ENCODE measurements at regions not wholly inside any gene's neighbourhood (a gene's known extent, or its start where the extent isn't known, plus 50 kb on each side); places are given as distances from the start of the nearest gene placed in this dataset.
A peak's percentile ranks its signal among the peaks of the same experiment; 100 is the strongest.
"Not testable (repeated sequence)": the region's sequence is repeated elsewhere in the genome, so short reads cannot be mapped to it uniquely, and the experiment has no call there.

GRCh38 chr2:49332415-49332814 lies 178.1 kb upstream of the FSHR start:
- no peak for DNase-seq

- DNase-seq = no peak
Measured at GRCh38 chr2:49318531-49318930, 164.2 kb upstream of the FSHR start.

- no peak for DNase-seq
Measured at GRCh38 chr2:49309461-49309860, 155.1 kb upstream of the FSHR start.

- no peak for DNase-seq
Measured at GRCh38 chr2:49306925-49307324, 152.6 kb upstream of the FSHR start.

- not testable (repeated sequence) for DNase-seq
Measured at GRCh38 chr2:49298693-49299092, 144.4 kb upstream of the FSHR start.

- DNase-seq = no peak
Measured at GRCh38 chr2:49298230-49298629, 143.9 kb upstream of the FSHR start.

- peak in 1 of 51 donors; percentile 24 for DNase-seq
Measured at GRCh38 chr2:49296107-49296867, 142.0 kb upstream of the FSHR start.

- DNase-seq = no peak
Measured at GRCh38 chr2:49294225-49294624, 139.9 kb upstream of the FSHR start.

- DNase-seq = no peak
Measured at GRCh38 chr2:49291619-49292018, 137.3 kb upstream of the FSHR start.

GRCh38 chr2:49289711-49290110 lies 135.4 kb upstream of the FSHR start:
- no peak for DNase-seq

- DNase-seq = peak in 1 of 51 donors; percentile 59
Measured at GRCh38 chr2:49288902-49289700, 134.8 kb upstream of the FSHR start.

GRCh38 chr2:49288113-49288705 lies 133.9 kb upstream of the FSHR start:
- DNase-seq = peak in 3 of 51 donors; percentile 12 to 68 (median 36)

GRCh38 chr2:49286726-49287125 lies 132.4 kb upstream of the FSHR start:
- DNase-seq = no peak

- no peak for DNase-seq
Measured at GRCh38 chr2:49286045-49286444, 131.7 kb upstream of the FSHR start.

GRCh38 chr2:49278561-49278960 lies 124.2 kb upstream of the FSHR start:
- DNase-seq = no peak

- DNase-seq = no peak
Measured at GRCh38 chr2:49278141-49278540, 123.8 kb upstream of the FSHR start.

GRCh38 chr2:49271060-49271606 lies 116.8 kb upstream of the FSHR start:
- no peak for DNase-seq

GRCh38 chr2:49270091-49270490 lies 115.8 kb upstream of the FSHR start:
- DNase-seq = no peak

GRCh38 chr2:49265471-49265870 lies 111.2 kb upstream of the FSHR start:
- no peak for DNase-seq

- DNase-seq = no peak
Measured at GRCh38 chr2:49262801-49263560, 108.7 kb upstream of the FSHR start.

GRCh38 chr2:49261781-49262180 lies 107.5 kb upstream of the FSHR start:
- DNase-seq = no peak
